Naive thymus-derived CD4-positive, alpha-beta T cell (primary cell): ENCODE measurements at regions not wholly inside any gene's neighbourhood (a gene's known extent, or its start where the extent isn't known, plus 50 kb on each side); places are given as distances from the start of the nearest gene placed in this dataset.

Experiments
- ATAC-seq: fragments of 150-1000 bp; cut with Tn5 transposase; 2 replicates; pipeline ENCODE4 v1.10.0; 2021; ENCODE audit warnings: mild to moderate bottlenecking, moderate library complexity
- CTCF ChIA-PET: fragments of 350-600 bp; sonication (Branson Sonifier 250); formaldehyde crosslinking; loops from one replicate; lab custom pipeline; 2021; ENCODE audit warnings: antibody characterized with exemption; lab: Charles Lee
- POLR2A ChIA-PET: fragments of 350-600 bp; sonication (Branson Sonifier 250); formaldehyde crosslinking; loops from one replicate; lab custom pipeline; 2021; ENCODE audit warnings: antibody characterized with exemption, inconsistent platforms; lab: Charles Lee
- DNase-seq, 9 donors: peaks; one replicate each; pipeline versions ENCODE4 v3.0.0 to v3.0.0-alpha.2; 2020 to 2022; ENCODE audit warnings: mixed read lengths in 1 of 9
- H3K27ac ChIP-seq: one replicate; pipeline ENCODE4 v1.7.0; 2013; ENCODE audit warnings: mild to moderate bottlenecking, low read depth, low read length, moderate library complexity
- H3K27me3 ChIP-seq, 2 donors: one replicate each; pipeline ENCODE4 v1.7.0; 2013; ENCODE audit warnings: low read length in 2 of 2, mild to moderate bottlenecking in 2 of 2, moderate library complexity in 2 of 2; ENCODE audit not compliant: control insufficient read depth in 2 of 2, insufficient read depth in 2 of 2
- H3K36me3 ChIP-seq, 3 experiments: 1 replicate in 2 of 3; 2 replicates in 1 of 3; pipeline ENCODE4 v1.7.0; 2013; ENCODE audit warnings: low read length in 3 of 3, mild to moderate bottlenecking in 3 of 3, moderate library complexity in 1 of 3; ENCODE audit not compliant: insufficient read depth in 3 of 3, control insufficient read depth in 2 of 3
- H3K4me1 ChIP-seq, 2 donors: one replicate each; pipeline ENCODE4 v1.7.0; 2013; ENCODE audit warnings: low read length in 2 of 2, mild to moderate bottlenecking in 2 of 2, moderate library complexity in 1 of 2; ENCODE audit not compliant: control insufficient read depth in 2 of 2, insufficient read depth in 2 of 2
- H3K4me3 ChIP-seq: 2 replicates; pipeline ENCODE4 v1.7.0; 2013; ENCODE audit warnings: mild to moderate bottlenecking, low read length
- H3K9me3 ChIP-seq, 3 experiments: 1 replicate in 2 of 3; 2 replicates in 1 of 3; pipeline ENCODE4 v1.7.0; 2013; ENCODE audit warnings: low read length in 3 of 3; ENCODE audit not compliant: control insufficient read depth in 2 of 3
- H3K27ac Mint-ChIP-seq, 9 donors: one replicate each; pipeline ENCODE4 v1.8.0; 2020 to 2022; ENCODE audit warnings: mixed read lengths in 9 of 9, mild to moderate bottlenecking in 8 of 9, moderate library complexity in 5 of 9, inconsistent platforms in 2 of 9
- H3K27me3 Mint-ChIP-seq, 5 donors: one replicate each; pipeline ENCODE4 v1.8.0; 2021 to 2022; ENCODE audit warnings: mixed read lengths in 5 of 5, mild to moderate bottlenecking in 1 of 5
- H3K36me3 Mint-ChIP-seq, 5 donors: one replicate each; pipeline ENCODE4 v1.8.0; 2020 to 2022; ENCODE audit warnings: mixed read lengths in 5 of 5, mild to moderate bottlenecking in 3 of 5, inconsistent platforms in 1 of 5
- H3K4me1 Mint-ChIP-seq, 7 donors: one replicate each; pipeline ENCODE4 v1.8.0; 2020 to 2022; ENCODE audit warnings: mixed read lengths in 7 of 7, mild to moderate bottlenecking in 3 of 7, inconsistent platforms in 1 of 7
- H3K4me3 Mint-ChIP-seq, 10 donors: one replicate each; pipeline ENCODE4 v1.8.0; 2020 to 2022; ENCODE audit warnings: mild to moderate bottlenecking in 10 of 10, mixed read lengths in 10 of 10, moderate library complexity in 6 of 10, inconsistent platforms in 2 of 10
- H3K9me3 Mint-ChIP-seq, 11 donors: one replicate each; pipeline ENCODE4 v1.8.0; 2020 to 2022; ENCODE audit warnings: mixed read lengths in 11 of 11, mild to moderate bottlenecking in 4 of 11, inconsistent platforms in 1 of 11, moderate library complexity in 1 of 11
- intact Hi-C, 2 donors: fragments of 100-400 bp; cut with micrococcal nuclease; formaldehyde crosslinking; loops; one replicate each; pipeline ENCODE4 v1.15.1; 2023

DNA sequence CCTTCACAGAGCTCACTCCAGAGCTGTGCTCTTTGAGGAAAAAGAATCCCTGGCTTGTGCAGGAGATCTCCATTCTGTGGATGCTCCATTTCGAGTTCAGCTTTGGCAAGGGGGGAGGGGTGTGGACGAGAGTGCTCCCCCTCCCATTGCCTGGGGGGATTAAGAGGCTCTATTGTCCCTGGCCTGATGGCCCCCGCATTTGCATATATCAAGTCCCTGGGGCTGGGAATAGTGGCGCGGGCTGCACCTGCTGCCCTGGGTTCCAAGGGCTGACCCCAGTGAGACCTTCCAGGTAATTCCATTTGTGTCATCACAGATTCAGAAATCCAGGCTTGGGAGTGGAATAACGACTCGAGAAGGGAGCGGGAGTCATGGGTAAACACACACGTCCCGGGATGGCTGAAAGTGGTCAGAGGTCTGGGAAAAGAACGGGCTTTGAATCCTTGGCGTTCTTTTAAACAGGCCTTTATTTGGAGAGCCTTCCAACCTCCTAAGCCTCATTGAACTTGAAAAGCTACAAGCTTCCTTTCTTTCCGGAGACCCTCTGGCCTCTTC is 479.3 kb downstream of the HS3ST3B1 start:
- intact Hi-C loops: loop anchor here in 1 of 2 donors (10.0 kb wide), 1 partner anchor 145 kb away; no protein-coding TSS in a partner anchor
- Histone ChIP-seq H3K4me3 (no peak overlapping the region), H3K27ac (no peak overlapping the region), H3K36me3 (no peaks in the 10 kb centered on the region), H3K9me3 (no peaks in the 10 kb centered on the region), H3K27me3 (no peaks in the 10 kb centered on the region), H3K4me1 (no peaks in the 10 kb centered on the region)
- H3K27ac Mint-ChIP-seq: no peak overlapping the region
- H3K36me3 Mint-ChIP-seq: no peaks in the 10 kb centered on the region
- ChIA-PET POLR2A (no interaction called here), CTCF (interaction anchor here (0.8 kb wide), 1 partner anchor 995 kb away, joined by 3 read pairs; no protein-coding TSS in a partner anchor)
- DNase-seq: no peak
- H3K4me1 Mint-ChIP-seq: no peaks in the 10 kb centered on the region
- no peaks in the 10 kb centered on the region for H3K9me3 Mint-ChIP-seq
- no peak for ATAC-seq
- no peak overlapping the region for H3K4me3 Mint-ChIP-seq
- H3K27me3 Mint-ChIP-seq: peaks cover 0 to 23% (median 10%) of the 10 kb centered on the region in 5 donors

DNA sequence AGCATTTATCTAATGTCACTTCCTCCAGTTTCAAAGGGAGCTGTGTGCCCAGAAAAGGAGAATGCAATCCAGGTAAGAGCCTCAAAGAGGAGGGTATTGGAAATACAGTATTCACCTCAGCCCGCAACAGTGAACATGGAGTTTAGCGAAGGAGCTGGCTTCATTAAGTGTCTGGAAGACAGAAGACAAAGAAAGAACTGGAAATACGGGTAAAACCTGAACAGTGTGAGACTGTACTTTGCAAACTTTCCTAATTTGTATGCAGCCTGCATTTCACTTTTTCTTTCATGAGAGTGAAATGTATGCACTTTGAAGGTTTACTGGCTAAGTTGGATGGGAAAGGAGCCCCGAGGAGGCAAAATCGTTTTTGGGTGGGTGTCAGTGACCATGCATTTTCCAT is 478.4 kb downstream of the HS3ST3B1 start:
- Histone ChIP-seq H3K4me1 (no peaks in the 10 kb centered on the region), H3K9me3 (no peaks in the 10 kb centered on the region), H3K27me3 (no peaks in the 10 kb centered on the region), H3K27ac (no peak overlapping the region), H3K36me3 (no peaks in the 10 kb centered on the region), H3K4me3 (no peak overlapping the region)
- Mint-ChIP-seq H3K36me3 (no peaks in the 10 kb centered on the region), H3K9me3 (peaks cover 0 to 5% (median 4%) of the 10 kb centered on the region in 11 donors), H3K4me1 (no peaks in the 10 kb centered on the region), H3K27me3 (peaks cover 0 to 31% (median 15%) of the 10 kb centered on the region in 5 donors), H3K4me3 (no peak overlapping the region), H3K27ac (no peak overlapping the region)
- ATAC-seq (no peak), DNase-seq (no peak)
- intact Hi-C loops: no loop called here
- POLR2A ChIA-PET: no interaction called here
- CTCF ChIA-PET: no interaction called here

DNA sequence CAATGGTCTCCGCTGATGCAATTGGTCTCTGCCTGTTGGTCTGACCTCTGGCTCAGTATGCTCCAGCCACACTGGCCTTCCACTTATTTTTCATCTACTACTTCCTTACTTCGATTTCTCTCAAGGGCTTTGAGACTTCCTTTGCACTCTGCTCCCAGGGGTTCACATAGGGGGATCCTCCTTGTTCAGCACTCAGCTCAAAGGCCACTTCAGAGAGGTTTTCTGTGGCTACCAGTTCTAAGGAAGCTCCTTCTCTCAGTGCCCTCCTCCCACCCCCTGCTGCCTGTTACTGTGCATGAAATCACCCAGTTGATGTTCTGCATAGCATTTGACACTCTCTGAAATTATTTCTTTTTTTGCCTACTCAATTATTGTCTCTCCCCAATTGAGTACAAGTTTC is 476.4 kb downstream of the HS3ST3B1 start:
- ATAC-seq (no peak), DNase-seq (no peak)
- Histone ChIP-seq H3K27me3 (no peaks in the 10 kb centered on the region), H3K4me1 (no peaks in the 10 kb centered on the region), H3K9me3 (no peaks in the 10 kb centered on the region), H3K36me3 (no peaks in the 10 kb centered on the region), H3K27ac (no peak overlapping the region), H3K4me3 (no peak overlapping the region)
- H3K36me3 Mint-ChIP-seq: no peaks in the 10 kb centered on the region
- no peak overlapping the region for H3K4me3 Mint-ChIP-seq
- H3K27ac Mint-ChIP-seq: no peak overlapping the region
- ChIA-PET CTCF (no interaction called here), POLR2A (no interaction called here)
- no peaks in the 10 kb centered on the region for H3K4me1 Mint-ChIP-seq
- H3K27me3 Mint-ChIP-seq: peaks cover 0 to 31% (median 17%) of the 10 kb centered on the region in 5 donors
- intact Hi-C loops: no loop called here
- H3K9me3 Mint-ChIP-seq: peaks cover 0 to 6% (median 4%) of the 10 kb centered on the region in 11 donors

DNA sequence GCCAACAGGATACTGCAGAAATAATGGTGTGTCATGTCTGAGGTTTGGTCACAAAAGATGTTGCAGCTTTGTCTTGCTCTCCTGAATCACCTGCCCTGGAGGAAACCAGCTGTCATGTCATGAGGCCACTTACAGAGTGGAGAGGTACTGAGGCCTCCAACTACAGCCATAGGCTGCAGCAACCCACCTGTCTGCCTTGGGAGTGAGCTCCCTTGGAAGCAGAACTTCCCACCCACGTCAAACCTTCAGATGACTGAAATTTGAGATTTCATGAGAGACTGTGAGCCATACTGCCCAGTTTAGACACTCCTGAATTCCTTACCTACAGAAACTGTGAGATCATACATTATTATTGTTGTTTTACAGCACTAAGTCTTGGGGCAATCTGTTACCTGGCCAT is 475.9 kb downstream of the HS3ST3B1 start:
- H3K36me3 Mint-ChIP-seq: no peaks in the 10 kb centered on the region
- H3K36me3 ChIP-seq: no peaks in the 10 kb centered on the region
- intact Hi-C loops: no loop called here
- H3K9me3 ChIP-seq: no peaks in the 10 kb centered on the region
- ATAC-seq (no peak), DNase-seq (no peak)
- peaks cover 0 to 6% (median 4%) of the 10 kb centered on the region in 11 donors for H3K9me3 Mint-ChIP-seq
- no peak overlapping the region for H3K4me3 Mint-ChIP-seq
- no peaks in the 10 kb centered on the region for H3K27me3 ChIP-seq
- no peak overlapping the region for H3K27ac Mint-ChIP-seq
- no peaks in the 10 kb centered on the region for H3K4me1 ChIP-seq
- ChIA-PET CTCF (no interaction called here), POLR2A (no interaction called here)
- H3K27me3 Mint-ChIP-seq: peaks cover 0 to 31% (median 21%) of the 10 kb centered on the region in 5 donors
- H3K4me1 Mint-ChIP-seq: no peaks in the 10 kb centered on the region
- no peak overlapping the region for H3K4me3 ChIP-seq
- H3K27ac ChIP-seq: no peak overlapping the region

DNA sequence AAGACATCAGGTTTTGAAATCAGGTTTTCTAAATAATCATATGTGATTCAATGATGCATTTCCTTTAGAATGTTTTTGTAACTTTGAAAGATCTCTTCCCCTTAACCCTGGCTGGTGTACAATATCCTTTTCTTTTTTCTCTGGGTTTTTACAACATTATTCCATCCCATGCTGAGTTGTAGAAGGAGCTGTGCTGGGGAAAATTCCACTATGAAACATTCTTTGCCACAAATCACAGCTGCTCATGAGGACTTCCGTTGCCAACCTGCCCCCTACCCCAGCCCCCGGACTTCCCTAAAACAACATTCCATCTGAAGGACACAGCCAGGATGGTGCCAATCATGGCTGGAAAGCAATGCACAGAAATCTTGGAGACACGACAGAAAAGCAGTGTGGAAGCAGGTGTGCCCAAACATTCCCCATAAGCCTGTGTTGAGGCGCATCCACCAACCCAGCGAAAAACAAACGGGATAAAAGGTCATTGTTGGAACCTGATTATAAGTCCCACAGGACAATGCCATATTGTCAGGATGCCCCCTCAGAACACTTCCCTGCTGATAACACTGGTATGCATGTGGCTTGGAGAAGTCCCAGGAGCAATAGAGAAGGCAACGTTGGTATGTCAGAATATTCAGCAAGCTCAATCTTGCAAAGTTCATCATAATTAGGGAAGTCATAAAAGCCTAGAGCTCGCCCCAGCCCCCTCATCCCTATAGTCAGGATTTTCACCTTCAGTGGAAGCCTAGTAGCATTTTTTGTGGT is 475.0 kb downstream of the HS3ST3B1 start:
- Mint-ChIP-seq H3K4me3 (no peak overlapping the region), H3K27ac (no peak overlapping the region), H3K36me3 (no peaks in the 10 kb centered on the region), H3K4me1 (no peaks in the 10 kb centered on the region), H3K27me3 (peaks cover 0 to 31% (median 22%) of the 10 kb centered on the region in 5 donors), H3K9me3 (peaks cover 0 to 10% (median 4%) of the 10 kb centered on the region in 11 donors)
- POLR2A ChIA-PET: no interaction called here
- Histone ChIP-seq H3K9me3 (no peaks in the 10 kb centered on the region), H3K27ac (no peak overlapping the region), H3K36me3 (no peaks in the 10 kb centered on the region), H3K4me3 (no peak overlapping the region), H3K27me3 (no peaks in the 10 kb centered on the region), H3K4me1 (no peaks in the 10 kb centered on the region)
- no peak for ATAC-seq
- no peak for DNase-seq
- intact Hi-C loops: no loop called here
- CTCF ChIA-PET: interaction anchor here (1.8 kb wide), 1 partner anchor 9 kb away, joined by 4 read pairs; no protein-coding TSS in a partner anchor

DNA sequence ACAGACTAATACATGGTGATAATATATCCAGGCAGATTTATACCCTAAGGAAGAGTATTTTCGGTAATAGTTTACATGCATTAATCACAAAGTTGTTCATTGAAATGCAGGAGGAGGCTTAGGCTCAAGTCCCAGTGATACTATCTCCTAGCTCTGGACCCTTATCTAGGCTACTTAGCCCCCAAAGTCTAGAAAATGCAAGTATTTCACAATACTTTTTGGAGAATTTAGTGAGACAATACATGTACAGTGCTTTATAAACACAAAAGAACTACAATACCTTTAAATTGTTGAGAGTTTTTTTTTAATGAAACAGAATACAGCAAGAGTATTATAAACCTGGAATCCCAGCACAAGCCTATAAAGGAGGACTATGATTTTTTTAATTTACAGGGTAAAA is 473.9 kb downstream of the HS3ST3B1 start:
- Mint-ChIP-seq H3K4me1 (peaks cover 0 to 4% (median 0%) of the 10 kb centered on the region in 7 donors), H3K27me3 (peaks cover 0 to 27% (median 22%) of the 10 kb centered on the region in 5 donors), H3K27ac (no peak overlapping the region), H3K9me3 (peaks cover 0 to 17% (median 4%) of the 10 kb centered on the region in 11 donors), H3K4me3 (no peak overlapping the region), H3K36me3 (peaks cover 0 to 3% (median 0%) of the 10 kb centered on the region in 5 donors)
- intact Hi-C loops: no loop called here
- ChIA-PET CTCF (interaction anchor here (1.8 kb wide), 1 partner anchor 10 kb away, joined by 4 read pairs; no protein-coding TSS in a partner anchor), POLR2A (no interaction called here)
- no peak overlapping the region for H3K4me3 ChIP-seq
- no peaks in the 10 kb centered on the region for H3K27me3 ChIP-seq
- H3K36me3 ChIP-seq: no peaks in the 10 kb centered on the region
- ATAC-seq (no peak), DNase-seq (no peak)
- no peaks in the 10 kb centered on the region for H3K4me1 ChIP-seq
- H3K9me3 ChIP-seq: no peaks in the 10 kb centered on the region
- H3K27ac ChIP-seq: no peak overlapping the region
